Hepatocyte (in vitro differentiated cells): ENCODE measurements at regions not wholly inside any gene's neighbourhood (a gene's known extent, or its start where the extent isn't known, plus 50 kb on each side); places are given as distances from the start of the nearest gene placed in this dataset.

Source experiments
- DNase-seq: peaks from one replicate; pipeline ENCODE4 v3.0.0-alpha.2; 2016; ENCODE audit warnings: low spot score
- H2AFZ ChIP-seq: fragments of 200-600 bp; sonication (generic); 2 replicates; pipeline ENCODE4 v1.6.0; 2016; ENCODE audit warnings: antibody characterized with exemption, mild to moderate bottlenecking
- H3K27ac ChIP-seq: fragments of 200-600 bp; sonication (generic); 2 replicates; pipeline ENCODE4 v1.5.1; 2016; ENCODE audit warnings: mild to moderate bottlenecking
- H3K27me3 ChIP-seq: fragments of 200-600 bp; sonication (generic); 2 replicates; pipeline ENCODE4 v1.6.1; 2016
- H3K36me3 ChIP-seq: fragments of 200-600 bp; sonication (generic); replicated peaks from 2 replicates; pipeline ENCODE4 v1.5.1; 2016; ENCODE audit warnings: low read depth; ENCODE audit not compliant: insufficient read depth
- H3K4me1 ChIP-seq: fragments of 200-600 bp; sonication (generic); 2 replicates; pipeline ENCODE4 v1.5.1; 2016; ENCODE audit warnings: mild to moderate bottlenecking, moderate library complexity; ENCODE audit not compliant: insufficient read depth
- H3K4me2 ChIP-seq: fragments of 200-600 bp; sonication (generic); 2 replicates; pipeline ENCODE4 v1.6.0; 2016
- H3K4me3 ChIP-seq: fragments of 200-600 bp; sonication (generic); 2 replicates; pipeline ENCODE4 v1.5.1; 2016; ENCODE audit warnings: mild to moderate bottlenecking
- H3K79me2 ChIP-seq: fragments of 200-600 bp; sonication (generic); 2 replicates; pipeline ENCODE4 v1.6.0; 2017; ENCODE audit warnings: mild to moderate bottlenecking
- H3K9me2 ChIP-seq: fragments of 200-600 bp; sonication (generic); replicated peaks from 2 replicates; pipeline ENCODE4 v1.6.0; 2017; ENCODE audit warnings: mild to moderate bottlenecking; ENCODE audit not compliant: insufficient read depth
- H3K9me3 ChIP-seq: fragments of 200-600 bp; sonication (generic); 2 replicates; pipeline ENCODE4 v1.5.1; 2016; ENCODE audit warnings: low read depth, mild to moderate bottlenecking
- H4K20me1 ChIP-seq: fragments of 200-600 bp; sonication (generic); 2 replicates; pipeline ENCODE4 v1.6.0; 2016; ENCODE audit warnings: mild to moderate bottlenecking; ENCODE audit not compliant: insufficient read depth, poor library complexity, severe bottlenecking
- EZH2 ChIP-seq: fragments of 200-600 bp; sonication (generic); IDR thresholded peaks from 2 replicates; pipeline ENCODE4 v1.6.1; 2016; ENCODE audit warnings: antibody characterized with exemption, mild to moderate bottlenecking, borderline replicate concordance
- EZH2phosphoT487 ChIP-seq: fragments of 200-600 bp; sonication (generic); IDR thresholded peaks from one replicate; pipeline ENCODE4 v1.6.1; 2018; ENCODE audit warnings: antibody characterized with exemption, mild to moderate bottlenecking, low read depth, moderate library complexity; ENCODE audit not compliant: unreplicated experiment, severe bottlenecking
- WGBS: methylation state at CpG from one replicate; pipeline ENCODE4 v1.1.6; 2016; ENCODE audit warnings: low lambda C conversion rate; ENCODE audit errors: missing lambda C conversion rate; 5-methylcytosine and 5-hydroxymethylcytosine counted together
- TF ChIP-seq, protein P1 (sequence below): fragments of 200-600 bp; sonication (generic); IDR thresholded peaks from 2 replicates; pipeline ENCODE4 v1.5.1; 2016; ENCODE audit warnings: antibody characterized with exemption, mild to moderate bottlenecking; ENCODE audit not compliant: poor library complexity

DNA sequence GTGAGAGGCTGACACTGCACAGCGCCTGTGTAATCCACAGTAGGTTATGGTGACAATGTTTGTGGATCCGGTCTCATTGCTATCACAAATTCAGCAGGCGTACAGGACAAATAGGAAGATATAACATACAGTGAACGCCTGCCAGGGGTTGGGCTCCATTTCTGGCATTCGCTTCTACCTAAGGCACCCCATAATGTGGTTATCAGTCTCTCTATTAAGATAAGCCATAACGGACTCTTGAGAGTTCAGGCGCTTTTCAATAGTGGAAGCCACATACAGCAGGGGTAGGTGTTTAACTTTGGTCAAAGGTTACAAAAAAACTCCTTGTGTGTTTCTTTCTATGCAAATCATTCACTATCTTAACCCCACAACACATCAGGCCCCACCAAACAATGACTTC is 72.8 kb downstream of the SIPA1L2 start:
- Histone ChIP-seq H3K4me1 (peaks cover 55% of the 10 kb centered on the region), H2AFZ (no peak overlapping the region), H3K9me3 (no peaks in the 10 kb centered on the region), H3K4me2 (peak overlapping the region; percentile 60), H3K79me2 (peaks cover 58% of the 10 kb centered on the region), H3K9me2 (no peaks in the 10 kb centered on the region), H3K36me3 (no peaks in the 10 kb centered on the region), H3K27me3 (no peaks in the 10 kb centered on the region), H4K20me1 (peaks cover 4% of the 10 kb centered on the region), H3K27ac (peak overlapping the region; percentile 79), H3K4me3 (no peak overlapping the region)
- no peak for TF ChIP-seq EZH2
- TF ChIP-seq, protein P1, sequence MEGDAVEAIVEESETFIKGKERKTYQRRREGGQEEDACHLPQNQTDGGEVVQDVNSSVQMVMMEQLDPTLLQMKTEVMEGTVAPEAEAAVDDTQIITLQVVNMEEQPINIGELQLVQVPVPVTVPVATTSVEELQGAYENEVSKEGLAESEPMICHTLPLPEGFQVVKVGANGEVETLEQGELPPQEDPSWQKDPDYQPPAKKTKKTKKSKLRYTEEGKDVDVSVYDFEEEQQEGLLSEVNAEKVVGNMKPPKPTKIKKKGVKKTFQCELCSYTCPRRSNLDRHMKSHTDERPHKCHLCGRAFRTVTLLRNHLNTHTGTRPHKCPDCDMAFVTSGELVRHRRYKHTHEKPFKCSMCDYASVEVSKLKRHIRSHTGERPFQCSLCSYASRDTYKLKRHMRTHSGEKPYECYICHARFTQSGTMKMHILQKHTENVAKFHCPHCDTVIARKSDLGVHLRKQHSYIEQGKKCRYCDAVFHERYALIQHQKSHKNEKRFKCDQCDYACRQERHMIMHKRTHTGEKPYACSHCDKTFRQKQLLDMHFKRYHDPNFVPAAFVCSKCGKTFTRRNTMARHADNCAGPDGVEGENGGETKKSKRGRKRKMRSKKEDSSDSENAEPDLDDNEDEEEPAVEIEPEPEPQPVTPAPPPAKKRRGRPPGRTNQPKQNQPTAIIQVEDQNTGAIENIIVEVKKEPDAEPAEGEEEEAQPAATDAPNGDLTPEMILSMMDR, result no peak
- TF ChIP-seq EZH2phosphoT487, result no peak
- 44% methylated on average over 7 of the region's 7 CpGs for WGBS
- DNase-seq, result no peak

DNA sequence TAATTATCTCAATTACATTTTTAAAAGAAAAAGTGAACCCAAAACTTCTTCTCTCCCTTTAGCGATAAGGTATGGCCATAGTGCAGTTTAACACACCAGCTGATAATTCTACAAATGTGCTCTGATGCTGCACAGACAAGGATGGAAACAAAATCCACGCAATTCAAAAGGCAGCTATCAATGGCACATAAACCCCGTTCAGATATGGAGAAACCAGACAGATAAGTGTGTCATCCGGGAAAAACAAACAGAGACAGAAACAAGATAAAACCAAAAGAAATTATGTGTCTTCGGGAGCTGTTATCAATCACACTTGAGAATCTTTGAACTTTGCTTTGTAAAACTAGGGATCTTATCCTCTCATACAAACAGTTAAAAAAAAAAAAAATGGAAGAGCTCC is 73.6 kb downstream of the SIPA1L2 start:
- H3K4me3 ChIP-seq, result no peak overlapping the region
- H3K27me3 ChIP-seq, result no peaks in the 10 kb centered on the region
- 18% methylated on average over 5 of the region's 5 CpGs for WGBS
- H4K20me1 ChIP-seq, result peaks cover 4% of the 10 kb centered on the region
- H3K4me2 ChIP-seq, result peak overlapping the region; percentile 60
- H3K4me1 ChIP-seq, result peaks cover 55% of the 10 kb centered on the region
- peaks cover 57% of the 10 kb centered on the region for H3K79me2 ChIP-seq
- no peak for DNase-seq
- no peak for TF ChIP-seq EZH2phosphoT487
- TF ChIP-seq EZH2, result no peak
- TF ChIP-seq, protein P1, result no peak
- H3K36me3 ChIP-seq, result no peaks in the 10 kb centered on the region
- no peaks in the 10 kb centered on the region for H3K9me2 ChIP-seq
- H3K27ac ChIP-seq, result peak overlapping the region; percentile 79
- H2AFZ ChIP-seq, result no peak overlapping the region
- no peaks in the 10 kb centered on the region for H3K9me3 ChIP-seq

DNA sequence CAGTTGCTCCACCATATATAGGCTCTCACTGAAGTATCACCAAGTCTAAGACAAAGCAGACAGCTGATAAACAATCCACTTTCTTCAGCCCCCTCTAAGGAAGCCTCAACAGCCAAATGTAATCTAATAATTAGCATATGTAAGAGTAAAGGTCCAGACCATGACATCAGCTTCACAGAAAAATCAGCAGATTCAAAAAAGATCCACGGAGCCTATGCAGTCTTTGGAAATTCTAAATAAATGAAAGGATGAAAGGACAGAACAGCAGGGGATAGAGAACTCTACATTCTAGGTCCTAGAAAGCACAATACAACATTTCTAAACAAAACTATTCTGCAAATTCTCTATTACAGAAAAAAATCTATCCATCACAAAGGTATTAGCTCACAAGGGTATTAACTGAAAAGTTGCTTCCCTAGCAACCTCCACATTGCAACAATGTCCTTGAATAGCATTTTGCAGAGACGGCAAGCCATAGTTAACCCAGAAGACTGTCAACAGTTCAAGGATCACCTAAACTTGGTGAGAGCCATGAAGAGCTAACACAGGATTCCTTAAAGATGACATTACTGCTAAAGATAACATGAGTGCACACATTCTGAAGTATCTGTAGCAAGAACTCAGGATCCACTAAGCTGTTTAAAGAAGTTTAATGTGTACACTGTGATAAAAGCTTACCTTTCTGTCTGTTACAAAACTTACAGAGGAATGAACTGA is 74.3 kb downstream of the SIPA1L2 start:
- Histone ChIP-seq H3K79me2 (peaks cover 57% of the 10 kb centered on the region), H4K20me1 (peaks cover 4% of the 10 kb centered on the region), H3K27ac (peak overlapping the region; percentile 79), H3K27me3 (no peaks in the 10 kb centered on the region), H3K36me3 (no peaks in the 10 kb centered on the region), H2AFZ (no peak overlapping the region), H3K9me2 (no peaks in the 10 kb centered on the region), H3K4me3 (no peak overlapping the region), H3K4me1 (peaks cover 62% of the 10 kb centered on the region), H3K4me2 (peak overlapping the region; percentile 60), H3K9me3 (no peaks in the 10 kb centered on the region)
- 38% methylated on average over 2 of the region's 2 CpGs for WGBS
- TF ChIP-seq, protein P1, result no peak
- TF ChIP-seq EZH2 (no peak), EZH2phosphoT487 (no peak)
- DNase-seq, result peak; percentile 45
